Gastrocnemius medialis (tissue), 4 donors: ENCODE measurements at regions not wholly inside any gene's neighbourhood (a gene's known extent, or its start where the extent isn't known, plus 50 kb on each side); places are given as distances from the start of the nearest gene placed in this dataset.

Source experiments
- CTCF ChIP-seq, 5 experiments: fragments of 450-650 bp in 3 of 5; fragments of 200-600 bp in 2 of 5; sonication (generic) in 2 of 5; IDR thresholded peaks in 4 of 5; conservative IDR thresholded peaks in 1 of 5; 1 replicate in 4 of 5; 2 replicates in 1 of 5; pipeline ENCODE4 v1.5.1; 2016 to 2019; ENCODE audit warnings: antibody characterized with exemption in 5 of 5, mild to moderate bottlenecking in 3 of 5, moderate library complexity in 3 of 5
- POLR2A ChIP-seq, 2 donors: fragments of 450-650 bp; IDR thresholded peaks; one replicate each; pipeline ENCODE4 v1.6.1; 2017; ENCODE audit warnings: antibody characterized with exemption in 2 of 2, mild to moderate bottlenecking in 2 of 2, moderate library complexity in 2 of 2

DNA sequence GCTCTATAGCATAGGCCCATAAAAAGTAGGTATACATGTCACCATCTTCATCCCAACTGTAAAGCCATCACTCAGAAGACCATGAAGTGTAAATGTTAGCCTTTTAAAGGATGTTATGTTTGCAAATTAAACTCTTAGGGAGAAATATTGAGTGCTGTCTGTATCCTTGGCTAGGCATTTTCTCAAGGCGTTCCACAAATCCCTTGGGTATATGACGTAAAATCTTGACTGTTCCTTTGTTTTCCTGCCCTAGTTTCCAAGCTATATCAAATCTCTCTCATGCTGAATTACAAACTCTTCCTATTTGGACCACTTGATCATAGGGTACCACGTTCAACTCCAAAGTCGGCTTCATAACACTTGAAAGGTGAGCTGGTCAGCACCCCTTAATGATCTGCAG, 486.2 kb downstream of the HDGFL1 start:
- TF ChIP-seq CTCF (IDR thresholded peaks at IDR 0.05 in 4 of 5, conservative IDR thresholded peaks at IDR 0.05 in 1 of 5), result no peak
- TF ChIP-seq POLR2A (IDR thresholded peaks at IDR 0.05), result no peak
